HEK293 (cell line): ENCODE measurements at regions not wholly inside any gene's neighbourhood (a gene's known extent, or its start where the extent isn't known, plus 50 kb on each side); places are given as distances from the start of the nearest gene placed in this dataset.

ENCODE experiments used
- CTCF ChIA-PET: fragments of 350-600 bp; formaldehyde crosslinking; extraction: SDS; loops from one replicate; lab custom pipeline; 2021; ENCODE audit warnings: antibody characterized with exemption; lab: Yijun Ruan, JAX
- POLR2A ChIA-PET: fragments of 300-600 bp; formaldehyde crosslinking; extraction: SDS; loops from one replicate; lab custom pipeline; 2020; ENCODE audit warnings: antibody characterized with exemption, inconsistent platforms; lab: Yijun Ruan, JAX
- H3K27ac ChIP-seq: fragments of 200-500 bp; sonication (Bioruptor generic); 2 replicates; pipeline ENCODE4 v1.5.1; 2014; ENCODE audit warnings: low read depth, low read length, control low read depth, inconsistent platforms; ENCODE audit errors: extremely low read depth
- H3K36me3 ChIP-seq, 2 experiments: fragments of 200-500 bp in 1 of 2; sonication (Bioruptor generic) in 1 of 2; 1 replicate in 1 of 2; 2 replicates in 1 of 2; pipeline ENCODE4 v1.5.1; 2014 to 2017; ENCODE audit warnings: inconsistent platforms in 2 of 2, low read length in 2 of 2; ENCODE audit not compliant: control insufficient read depth in 2 of 2, insufficient read depth in 1 of 2
- H3K4me1 ChIP-seq: fragments of 200-500 bp; sonication (Bioruptor generic); 2 replicates; pipeline ENCODE4 v1.5.1; 2014; ENCODE audit warnings: mild to moderate bottlenecking, low read length, inconsistent platforms; ENCODE audit not compliant: control insufficient read depth, insufficient read depth
- H3K4me3 ChIP-seq: 2 replicates; pipeline ENCODE4 v1.5.1; 2011; ENCODE audit warnings: low read depth, mild to moderate bottlenecking, control low read depth, low read length, moderate library complexity
- H3K9me3 ChIP-seq: fragments of 200-500 bp; sonication (Bioruptor generic); 2 replicates; pipeline ENCODE4 v1.5.1; 2014; ENCODE audit warnings: low read depth, low read length, inconsistent platforms; ENCODE audit not compliant: control insufficient read depth, insufficient read depth
- GLIS2 ChIP-seq: fragments of 450-650 bp; formaldehyde crosslinking; IDR thresholded peaks from 2 replicates; pipeline ENCODE4 v1.5.1; 2016; ENCODE audit warnings: missing biosample characterization, missing genetic modification characterization
- KLF1 ChIP-seq: fragments of 450-650 bp; formaldehyde crosslinking; IDR thresholded peaks from 2 replicates; pipeline ENCODE4 v1.5.1; 2016; ENCODE audit warnings: missing biosample characterization, missing genetic modification characterization
- OSR2 ChIP-seq: fragments of 450-650 bp; formaldehyde crosslinking; IDR thresholded peaks from 2 replicates; pipeline ENCODE4 v1.5.1; 2016; ENCODE audit warnings: missing biosample characterization, missing genetic modification characterization
- SETDB1 ChIP-seq: IDR thresholded peaks from one replicate; pipeline ENCODE4 v1.6.1; 2017; ENCODE audit warnings: mild to moderate bottlenecking, low read length, moderate library complexity, mixed read lengths; ENCODE audit not compliant: insufficient read length
- ZFP41 ChIP-seq: fragments of 450-650 bp; formaldehyde crosslinking; IDR thresholded peaks from 2 replicates; pipeline ENCODE4 v1.5.1; 2016; ENCODE audit warnings: missing biosample characterization, missing genetic modification characterization, borderline replicate concordance
- ZNF10 ChIP-seq: fragments of 450-650 bp; formaldehyde crosslinking; IDR thresholded peaks from 2 replicates; pipeline ENCODE4 v1.5.1; 2017; ENCODE audit warnings: missing biosample characterization, missing genetic modification characterization
- ZNF133 ChIP-seq: fragments of 450-650 bp; formaldehyde crosslinking; IDR thresholded peaks from 2 replicates; pipeline ENCODE4 v1.5.1; 2016; ENCODE audit warnings: missing biosample characterization, missing genetic modification characterization
- ZNF140 ChIP-seq: fragments of 450-650 bp; formaldehyde crosslinking; IDR thresholded peaks from 2 replicates; pipeline ENCODE4 v1.5.1; 2016; ENCODE audit warnings: missing biosample characterization, missing genetic modification characterization
- ZNF37A ChIP-seq: fragments of 450-650 bp; IDR thresholded peaks from 2 replicates; pipeline ENCODE4 v1.5.1; 2018; ENCODE audit warnings: missing biosample characterization, missing genetic modification characterization
- ZNF473 ChIP-seq: fragments of 450-650 bp; formaldehyde crosslinking; IDR thresholded peaks from 2 replicates; pipeline ENCODE4 v1.5.1; 2017; ENCODE audit warnings: missing biosample characterization, missing genetic modification characterization
- ZNF514 ChIP-seq: fragments of 450-650 bp; formaldehyde crosslinking; IDR thresholded peaks from 2 replicates; pipeline ENCODE4 v1.5.1; 2016; ENCODE audit warnings: missing biosample characterization, missing genetic modification characterization
- ZNF521 ChIP-seq: fragments of 450-650 bp; formaldehyde crosslinking; IDR thresholded peaks from 2 replicates; pipeline ENCODE4 v1.5.1; 2017; ENCODE audit warnings: missing biosample characterization, mild to moderate bottlenecking, missing genetic modification characterization
- ZNF548 ChIP-seq: fragments of 450-650 bp; formaldehyde crosslinking; IDR thresholded peaks from 2 replicates; pipeline ENCODE4 v1.5.1; 2016; ENCODE audit warnings: missing biosample characterization, missing genetic modification characterization
- ZNF658 ChIP-seq: fragments of 450-650 bp; formaldehyde crosslinking; IDR thresholded peaks from 2 replicates; pipeline ENCODE4; 2016; ENCODE audit warnings: missing biosample characterization, missing genetic modification characterization
- ZNF830 ChIP-seq: fragments of 450-650 bp; IDR thresholded peaks from 2 replicates; pipeline ENCODE4 v1.5.0; 2018; ENCODE audit warnings: missing biosample characterization, missing genetic modification characterization, low read depth, mild to moderate bottlenecking, moderate library complexity
- TF ChIP-seq, protein P1 (sequence below): fragments of 450-650 bp; formaldehyde crosslinking; IDR thresholded peaks from 2 replicates; pipeline ENCODE4 v1.5.1; 2016; ENCODE audit warnings: missing biosample characterization, missing genetic modification characterization, borderline replicate concordance
- TF ChIP-seq, protein P2 (sequence below): fragments of 450-650 bp; formaldehyde crosslinking; IDR thresholded peaks from 2 replicates; pipeline ENCODE4 v1.5.1; 2017; ENCODE audit warnings: missing biosample characterization, missing genetic modification characterization
- TF ChIP-seq, protein P3 (sequence below): fragments of 450-650 bp; formaldehyde crosslinking; IDR thresholded peaks from 2 replicates; pipeline ENCODE4 v1.5.1; 2016; ENCODE audit warnings: missing biosample characterization, missing genetic modification characterization
- TF ChIP-seq, protein P4 (sequence below): fragments of 450-650 bp; formaldehyde crosslinking; IDR thresholded peaks from 2 replicates; pipeline ENCODE4 v1.5.1; 2016; ENCODE audit warnings: missing biosample characterization, missing genetic modification characterization
- TF ChIP-seq, protein P5 (sequence below): fragments of 450-650 bp; formaldehyde crosslinking; IDR thresholded peaks from 2 replicates; pipeline ENCODE4 v1.5.1; 2017; ENCODE audit warnings: missing biosample characterization, missing genetic modification characterization

DNA sequence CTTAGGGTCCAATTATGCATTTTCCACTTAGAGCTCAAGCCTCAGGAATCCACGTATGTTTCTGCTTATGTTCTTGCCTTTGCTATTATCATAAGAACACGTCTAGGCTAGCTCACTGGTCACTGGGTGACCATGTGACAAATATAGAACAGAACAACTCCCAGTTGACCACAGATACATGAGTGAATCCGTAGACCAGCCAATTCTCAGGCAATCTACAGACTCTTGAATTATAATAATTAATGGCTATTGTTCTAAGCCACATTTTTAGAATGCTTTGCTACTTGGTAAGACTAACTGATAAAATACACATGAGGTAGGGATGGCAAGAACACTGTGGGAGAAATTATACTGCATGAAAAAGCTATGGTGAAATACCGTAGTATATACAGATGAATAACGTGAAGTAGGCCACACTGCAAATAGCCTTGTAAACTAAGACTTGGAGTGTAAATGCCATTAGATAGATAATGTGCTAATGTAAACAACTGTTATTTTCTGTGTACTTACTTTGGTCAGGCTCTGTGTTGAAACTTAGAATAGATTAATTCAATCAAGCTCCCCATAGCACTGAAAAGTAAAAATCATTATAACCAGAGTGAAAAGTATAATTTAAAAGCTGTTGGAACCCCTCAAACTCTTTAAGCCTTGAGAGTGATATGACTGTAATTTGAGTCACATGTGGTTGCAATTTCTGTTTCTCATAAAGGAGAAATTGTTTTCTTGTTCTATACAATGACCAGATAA is 366.2 kb upstream of the CCDC179 start (continued):
- TF ChIP-seq, protein P1, sequence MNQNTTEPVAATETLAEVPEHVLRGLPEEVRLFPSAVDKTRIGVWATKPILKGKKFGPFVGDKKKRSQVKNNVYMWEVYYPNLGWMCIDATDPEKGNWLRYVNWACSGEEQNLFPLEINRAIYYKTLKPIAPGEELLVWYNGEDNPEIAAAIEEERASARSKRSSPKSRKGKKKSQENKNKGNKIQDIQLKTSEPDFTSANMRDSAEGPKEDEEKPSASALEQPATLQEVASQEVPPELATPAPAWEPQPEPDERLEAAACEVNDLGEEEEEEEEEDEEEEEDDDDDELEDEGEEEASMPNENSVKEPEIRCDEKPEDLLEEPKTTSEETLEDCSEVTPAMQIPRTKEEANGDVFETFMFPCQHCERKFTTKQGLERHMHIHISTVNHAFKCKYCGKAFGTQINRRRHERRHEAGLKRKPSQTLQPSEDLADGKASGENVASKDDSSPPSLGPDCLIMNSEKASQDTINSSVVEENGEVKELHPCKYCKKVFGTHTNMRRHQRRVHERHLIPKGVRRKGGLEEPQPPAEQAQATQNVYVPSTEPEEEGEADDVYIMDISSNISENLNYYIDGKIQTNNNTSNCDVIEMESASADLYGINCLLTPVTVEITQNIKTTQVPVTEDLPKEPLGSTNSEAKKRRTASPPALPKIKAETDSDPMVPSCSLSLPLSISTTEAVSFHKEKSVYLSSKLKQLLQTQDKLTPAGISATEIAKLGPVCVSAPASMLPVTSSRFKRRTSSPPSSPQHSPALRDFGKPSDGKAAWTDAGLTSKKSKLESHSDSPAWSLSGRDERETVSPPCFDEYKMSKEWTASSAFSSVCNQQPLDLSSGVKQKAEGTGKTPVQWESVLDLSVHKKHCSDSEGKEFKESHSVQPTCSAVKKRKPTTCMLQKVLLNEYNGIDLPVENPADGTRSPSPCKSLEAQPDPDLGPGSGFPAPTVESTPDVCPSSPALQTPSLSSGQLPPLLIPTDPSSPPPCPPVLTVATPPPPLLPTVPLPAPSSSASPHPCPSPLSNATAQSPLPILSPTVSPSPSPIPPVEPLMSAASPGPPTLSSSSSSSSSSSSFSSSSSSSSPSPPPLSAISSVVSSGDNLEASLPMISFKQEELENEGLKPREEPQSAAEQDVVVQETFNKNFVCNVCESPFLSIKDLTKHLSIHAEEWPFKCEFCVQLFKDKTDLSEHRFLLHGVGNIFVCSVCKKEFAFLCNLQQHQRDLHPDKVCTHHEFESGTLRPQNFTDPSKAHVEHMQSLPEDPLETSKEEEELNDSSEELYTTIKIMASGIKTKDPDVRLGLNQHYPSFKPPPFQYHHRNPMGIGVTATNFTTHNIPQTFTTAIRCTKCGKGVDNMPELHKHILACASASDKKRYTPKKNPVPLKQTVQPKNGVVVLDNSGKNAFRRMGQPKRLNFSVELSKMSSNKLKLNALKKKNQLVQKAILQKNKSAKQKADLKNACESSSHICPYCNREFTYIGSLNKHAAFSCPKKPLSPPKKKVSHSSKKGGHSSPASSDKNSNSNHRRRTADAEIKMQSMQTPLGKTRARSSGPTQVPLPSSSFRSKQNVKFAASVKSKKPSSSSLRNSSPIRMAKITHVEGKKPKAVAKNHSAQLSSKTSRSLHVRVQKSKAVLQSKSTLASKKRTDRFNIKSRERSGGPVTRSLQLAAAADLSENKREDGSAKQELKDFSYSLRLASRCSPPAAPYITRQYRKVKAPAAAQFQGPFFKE (tag by site-specific recombination): no peak
- no peak for TF ChIP-seq ZNF10
- TF ChIP-seq KLF1 (tag by site-specific recombination): no peak

DNA sequence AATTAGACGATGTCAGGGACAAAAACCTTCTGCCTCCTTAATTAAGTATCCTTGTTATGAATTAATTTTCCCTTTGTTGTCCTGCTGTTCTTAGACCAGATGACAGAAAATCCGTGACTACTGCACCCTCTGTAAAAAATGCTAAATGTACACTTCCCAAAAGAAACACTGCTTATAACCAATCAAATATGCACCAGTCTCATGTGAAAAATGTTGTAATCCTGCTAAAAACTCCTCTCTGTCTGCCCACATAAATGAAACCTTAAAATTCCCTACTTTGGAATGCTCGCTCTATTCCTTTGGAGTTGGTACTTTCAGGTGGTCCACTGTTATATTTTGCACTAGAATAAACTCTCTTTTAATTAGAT is 366.8 kb upstream of the CCDC179 start:
- Histone ChIP-seq H3K27ac (no peak overlapping the region), H3K4me1 (no peaks in the 10 kb centered on the region), H3K36me3 (no peaks in the 10 kb centered on the region), H3K4me3 (no peak overlapping the region), H3K9me3 (no peaks in the 10 kb centered on the region)
- TF ChIP-seq, protein P2, sequence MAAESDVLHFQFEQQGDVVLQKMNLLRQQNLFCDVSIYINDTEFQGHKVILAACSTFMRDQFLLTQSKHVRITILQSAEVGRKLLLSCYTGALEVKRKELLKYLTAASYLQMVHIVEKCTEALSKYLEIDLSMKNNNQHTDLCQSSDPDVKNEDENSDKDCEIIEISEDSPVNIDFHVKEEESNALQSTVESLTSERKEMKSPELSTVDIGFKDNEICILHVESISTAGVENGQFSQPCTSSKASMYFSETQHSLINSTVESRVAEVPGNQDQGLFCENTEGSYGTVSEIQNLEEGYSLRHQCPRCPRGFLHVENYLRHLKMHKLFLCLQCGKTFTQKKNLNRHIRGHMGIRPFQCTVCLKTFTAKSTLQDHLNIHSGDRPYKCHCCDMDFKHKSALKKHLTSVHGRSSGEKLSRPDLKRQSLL: no peak
- TF ChIP-seq ZNF521 (no peak), ZNF140 (tag by site-specific recombination) (no peak), ZNF473 (no peak), GLIS2 (tag by site-specific recombination) (no peak), OSR2 (no peak), ZFP41 (tag by site-specific recombination) (no peak), ZNF658 (no peak), ZNF37A (tag by site-specific recombination) (no peak), KLF1 (tag by site-specific recombination) (no peak), ZNF514 (no peak), SETDB1 (no peak), ZNF830 (no peak), ZNF548 (tag by site-specific recombination) (no peak), ZNF133 (tag by site-specific recombination) (no peak)
- TF ChIP-seq, protein P3, sequence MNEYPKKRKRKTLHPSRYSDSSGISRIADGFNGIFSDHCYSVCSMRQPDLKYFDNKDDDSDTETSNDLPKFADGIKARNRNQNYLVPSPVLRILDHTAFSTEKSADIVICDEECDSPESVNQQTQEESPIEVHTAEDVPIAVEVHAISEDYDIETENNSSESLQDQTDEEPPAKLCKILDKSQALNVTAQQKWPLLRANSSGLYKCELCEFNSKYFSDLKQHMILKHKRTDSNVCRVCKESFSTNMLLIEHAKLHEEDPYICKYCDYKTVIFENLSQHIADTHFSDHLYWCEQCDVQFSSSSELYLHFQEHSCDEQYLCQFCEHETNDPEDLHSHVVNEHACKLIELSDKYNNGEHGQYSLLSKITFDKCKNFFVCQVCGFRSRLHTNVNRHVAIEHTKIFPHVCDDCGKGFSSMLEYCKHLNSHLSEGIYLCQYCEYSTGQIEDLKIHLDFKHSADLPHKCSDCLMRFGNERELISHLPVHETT (tag by site-specific recombination): no peak
- TF ChIP-seq, protein P4, sequence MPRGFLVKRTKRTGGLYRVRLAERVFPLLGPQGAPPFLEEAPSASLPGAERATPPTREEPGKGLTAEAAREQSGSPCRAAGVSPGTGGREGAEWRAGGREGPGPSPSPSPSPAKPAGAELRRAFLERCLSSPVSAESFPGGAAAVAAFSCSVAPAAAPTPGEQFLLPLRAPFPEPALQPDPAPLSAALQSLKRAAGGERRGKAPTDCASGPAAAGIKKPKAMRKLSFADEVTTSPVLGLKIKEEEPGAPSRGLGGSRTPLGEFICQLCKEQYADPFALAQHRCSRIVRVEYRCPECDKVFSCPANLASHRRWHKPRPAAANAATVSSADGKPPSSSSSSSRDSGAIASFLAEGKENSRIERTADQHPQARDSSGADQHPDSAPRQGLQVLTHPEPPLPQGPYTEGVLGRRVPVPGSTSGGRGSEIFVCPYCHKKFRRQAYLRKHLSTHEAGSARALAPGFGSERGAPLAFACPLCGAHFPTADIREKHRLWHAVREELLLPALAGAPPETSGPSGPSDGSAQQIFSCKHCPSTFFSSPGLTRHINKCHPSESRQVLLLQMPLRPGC (tag by site-specific recombination): no peak
- TF ChIP-seq, protein P5, sequence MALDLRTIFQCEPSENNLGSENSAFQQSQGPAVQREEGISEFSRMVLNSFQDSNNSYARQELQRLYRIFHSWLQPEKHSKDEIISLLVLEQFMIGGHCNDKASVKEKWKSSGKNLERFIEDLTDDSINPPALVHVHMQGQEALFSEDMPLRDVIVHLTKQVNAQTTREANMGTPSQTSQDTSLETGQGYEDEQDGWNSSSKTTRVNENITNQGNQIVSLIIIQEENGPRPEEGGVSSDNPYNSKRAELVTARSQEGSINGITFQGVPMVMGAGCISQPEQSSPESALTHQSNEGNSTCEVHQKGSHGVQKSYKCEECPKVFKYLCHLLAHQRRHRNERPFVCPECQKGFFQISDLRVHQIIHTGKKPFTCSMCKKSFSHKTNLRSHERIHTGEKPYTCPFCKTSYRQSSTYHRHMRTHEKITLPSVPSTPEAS (tag by site-specific recombination): no peak
- ChIA-PET CTCF (no interaction called here), POLR2A (no interaction called here)
